ENCODE measurements at regions not wholly inside any gene's neighbourhood (a gene's known extent, or its start where the extent isn't known, plus 50 kb on each side); places are given as distances from the start of the nearest gene placed in this dataset.

DNA sequence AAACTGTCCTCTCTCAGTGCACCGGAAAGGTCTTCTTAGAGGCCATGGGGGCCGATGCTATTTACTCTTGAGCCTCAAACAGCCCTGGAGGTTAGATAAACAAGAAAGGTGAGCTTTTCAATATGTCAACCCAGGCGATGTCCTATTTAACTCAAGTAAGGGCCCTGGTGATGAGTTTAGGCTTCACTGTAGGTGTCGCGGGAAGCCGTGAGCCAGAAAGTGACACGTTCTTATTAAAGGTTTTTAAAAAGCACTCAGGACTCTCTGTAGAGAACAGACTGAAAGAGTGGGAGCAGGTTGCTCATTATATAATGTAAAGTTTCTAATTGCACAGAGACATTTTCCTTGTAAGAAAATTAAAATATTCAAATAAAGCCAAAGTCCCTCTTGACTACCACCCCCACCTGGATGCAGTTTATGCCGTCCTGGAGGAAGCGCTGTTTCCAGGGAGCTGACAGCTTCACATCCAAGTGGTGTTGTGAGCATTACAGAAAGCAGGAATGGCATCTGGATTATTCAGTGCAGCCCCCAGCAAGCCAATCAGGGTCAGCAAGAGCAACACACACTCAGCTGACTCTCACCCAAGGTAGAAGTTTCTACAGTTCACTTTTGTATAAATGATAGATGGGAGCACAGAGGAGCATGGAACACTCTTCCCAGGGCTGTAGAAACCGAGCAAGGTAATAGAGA, 280.3 kb downstream of the DRD1 start:
- FAIRE-seq = no peak

DNA sequence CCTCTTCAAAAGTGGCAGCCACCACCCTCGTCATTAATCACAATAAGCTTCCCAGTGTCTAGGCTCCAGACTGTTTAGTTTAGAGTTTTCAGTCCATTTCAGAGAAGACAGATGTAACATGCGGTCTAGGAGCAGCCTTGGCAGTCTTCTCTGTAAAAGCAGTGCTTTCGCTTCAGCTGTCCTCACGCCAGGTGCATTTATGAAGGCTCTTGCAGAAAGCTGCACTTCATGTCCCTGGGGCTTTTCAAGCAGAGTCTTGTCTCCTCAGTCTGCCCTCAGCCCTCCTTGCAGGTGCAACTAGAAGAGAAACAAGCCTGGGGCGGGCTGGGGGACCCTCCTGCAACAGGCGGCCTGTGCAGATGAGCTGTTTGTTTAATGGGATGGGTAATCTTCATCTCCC, 281.9 kb downstream of the DRD1 start:
- FAIRE-seq = no peak

DNA sequence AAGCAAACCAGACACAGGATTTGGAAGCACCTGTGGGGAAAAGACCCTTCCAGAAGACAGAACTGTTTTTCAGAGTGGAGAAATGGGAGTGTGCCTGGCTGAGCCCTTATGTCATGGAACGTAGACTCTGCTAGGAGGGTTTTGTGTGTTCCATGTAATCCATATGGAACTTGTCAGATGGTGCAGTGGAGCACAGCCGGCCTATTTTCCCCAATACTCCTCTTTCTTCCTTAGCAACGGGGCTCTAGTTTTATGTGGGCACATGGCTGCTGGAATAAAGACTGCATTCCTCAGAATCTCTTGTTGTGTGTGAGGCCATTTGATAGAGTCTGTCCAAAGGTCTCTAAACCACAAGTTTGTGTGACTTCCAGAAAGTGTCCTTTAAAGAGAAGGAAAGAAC, 284.0 kb downstream of the DRD1 start:
- FAIRE-seq = no peak

DNA sequence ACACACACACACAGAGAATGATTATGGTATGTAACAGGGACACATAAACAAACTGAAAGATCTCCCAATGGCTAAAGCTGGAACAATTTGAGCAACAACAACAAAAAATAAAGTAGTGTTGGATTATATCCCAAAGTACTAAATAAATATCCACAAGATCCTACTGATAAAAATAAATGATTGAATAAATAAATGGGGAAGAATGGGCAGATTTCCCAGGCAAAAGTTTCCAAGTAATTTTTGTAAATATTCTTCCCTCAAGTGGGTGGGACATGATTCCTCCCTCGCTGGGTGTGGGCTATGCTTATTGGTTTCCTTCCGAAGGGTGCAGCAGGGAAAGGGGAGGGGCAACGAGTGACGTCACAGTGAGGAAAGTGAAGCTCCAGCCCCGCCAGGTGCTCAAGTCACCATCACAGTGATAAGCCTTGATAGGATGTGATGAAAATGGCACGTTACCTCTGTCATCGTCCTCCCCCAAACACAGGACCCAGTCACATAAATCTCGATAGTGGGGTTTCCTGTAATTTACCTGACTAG, 295.3 kb downstream of the DRD1 start:
- FAIRE-seq = no peak

DNA sequence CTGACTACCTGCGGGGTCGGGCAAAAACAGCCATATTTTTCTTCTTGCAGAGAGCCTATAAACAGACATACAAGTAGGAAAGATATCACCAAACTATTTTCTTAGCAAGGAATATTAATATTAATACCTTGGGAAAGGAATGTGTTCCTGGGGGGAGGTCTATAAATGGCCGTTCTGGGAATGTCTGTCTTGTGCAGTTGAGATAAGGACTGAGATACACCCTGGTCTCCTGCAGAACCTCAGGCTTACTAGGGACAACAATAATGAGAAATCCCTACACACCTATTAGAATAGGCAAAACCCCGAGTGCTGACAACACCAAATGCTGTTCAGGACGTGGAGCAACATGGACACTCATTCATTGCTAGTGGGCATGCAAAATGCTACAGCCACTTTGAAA, 297.2 kb downstream of the DRD1 start:
- no peak for FAIRE-seq

DNA sequence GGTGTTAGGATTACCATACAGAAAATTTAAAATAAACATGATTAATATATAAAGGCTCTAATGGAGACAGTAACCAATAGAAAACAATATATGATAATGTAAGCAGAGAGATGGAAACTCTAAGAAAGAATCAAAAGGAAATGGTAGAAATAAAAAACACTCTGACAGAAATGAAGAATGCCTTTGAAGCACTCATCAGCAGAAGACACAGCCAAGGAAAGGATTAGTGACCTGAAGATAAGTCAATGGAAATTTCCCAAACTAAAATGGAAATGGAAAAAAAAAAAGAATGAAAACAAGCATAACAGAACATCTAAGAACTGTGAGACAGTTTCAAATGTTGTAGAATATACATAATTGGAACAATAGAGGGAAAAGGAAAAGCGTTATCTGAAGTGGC, 302.6 kb downstream of the DRD1 start:
- no peak for FAIRE-seq

DNA sequence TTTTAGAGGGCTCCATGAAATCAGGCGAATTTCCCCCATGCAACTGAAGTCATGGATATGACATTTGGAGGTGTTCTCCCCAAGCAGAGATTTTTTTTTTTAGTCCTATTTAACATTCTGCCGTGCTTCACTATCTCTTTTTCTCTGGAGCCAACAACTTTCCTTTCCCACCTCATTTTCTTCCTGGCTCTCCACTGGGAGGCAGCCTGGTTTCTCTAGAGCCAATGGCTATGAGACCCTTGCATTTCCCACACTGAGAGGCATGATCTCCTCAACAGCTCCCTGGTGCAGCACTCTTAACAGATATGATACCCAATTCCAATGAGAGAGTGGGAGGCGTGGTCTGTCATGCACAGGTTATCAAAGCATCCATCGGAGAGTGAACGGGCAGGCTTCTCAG, 310.8 kb downstream of the DRD1 start:
- no peak for FAIRE-seq

DNA sequence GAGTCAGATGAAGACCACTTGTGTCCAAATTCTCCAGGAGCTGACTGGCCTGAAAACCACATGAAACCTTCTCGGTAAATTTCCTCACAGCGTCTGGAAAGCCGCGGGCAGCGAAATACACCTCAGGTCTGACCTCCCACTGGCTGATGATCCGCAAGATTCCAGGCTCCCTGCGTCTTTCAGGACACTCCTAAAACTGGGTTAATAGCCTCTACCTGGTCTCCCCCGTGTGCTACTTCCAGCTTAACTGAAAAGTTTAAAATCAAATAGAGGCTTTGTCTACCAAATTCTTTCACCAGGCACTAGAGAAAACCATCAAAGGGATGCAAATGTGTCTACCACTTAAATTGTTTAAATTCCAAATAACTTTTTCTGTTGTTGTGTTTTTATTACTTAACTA, 312.6 kb downstream of the DRD1 start:
- no peak for FAIRE-seq

DNA sequence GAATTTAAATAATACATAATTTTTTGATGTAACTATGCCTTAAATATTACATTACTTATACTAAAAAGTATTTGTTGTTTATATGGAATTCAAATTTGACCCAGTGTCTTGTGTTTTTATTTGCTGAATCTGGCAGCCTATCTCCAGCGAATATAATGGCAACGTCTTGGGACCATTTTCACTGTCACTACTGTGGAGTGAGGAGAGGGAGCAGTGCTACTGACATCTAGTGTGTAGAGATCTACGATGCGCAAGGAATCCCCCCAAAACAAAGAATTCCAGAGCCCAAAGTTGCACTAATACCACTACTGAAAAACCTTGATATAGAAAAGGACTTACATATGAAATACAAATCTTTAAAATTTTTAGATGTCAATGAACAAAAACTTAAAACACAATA, 314.4 kb downstream of the DRD1 start:
- no peak for FAIRE-seq

DNA sequence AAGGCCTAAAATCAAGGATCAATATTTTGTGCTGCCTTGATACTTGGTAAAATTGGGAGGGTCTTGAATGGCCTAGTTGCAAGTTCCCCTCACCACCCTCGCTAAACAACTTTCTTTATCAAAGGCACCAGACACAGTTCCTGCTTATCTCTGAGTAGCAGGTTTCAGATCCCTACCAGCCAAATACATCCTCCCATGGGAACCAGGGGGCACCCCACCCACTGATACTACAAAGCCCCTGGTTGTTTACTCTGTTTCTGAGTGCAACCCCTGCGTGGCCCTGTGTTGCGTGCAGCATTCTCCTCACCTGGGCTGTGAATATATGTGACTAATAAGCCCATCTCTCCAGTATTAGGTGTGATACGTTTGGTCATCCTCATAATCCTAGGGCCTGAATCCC, 314.9 kb downstream of the DRD1 start:
- no peak for FAIRE-seq

DNA sequence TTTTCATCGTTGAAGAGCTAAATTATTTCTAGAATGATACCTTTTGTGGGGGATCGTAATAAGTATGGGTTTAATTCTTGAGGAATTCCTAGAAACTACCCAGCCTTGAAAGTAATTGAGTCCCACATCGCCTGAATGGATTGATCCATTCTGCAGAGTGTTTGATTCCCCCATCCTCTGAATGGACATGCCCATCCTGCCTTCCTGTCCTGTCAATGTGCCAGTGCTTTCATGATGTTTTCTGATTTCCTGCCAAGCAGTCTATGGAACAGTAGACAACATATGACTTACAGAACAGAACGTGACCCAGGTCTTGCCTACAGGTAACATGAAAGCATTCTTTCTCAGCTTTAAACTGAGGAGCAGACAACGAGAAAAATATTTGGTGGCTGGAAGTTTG, 319.2 kb downstream of the DRD1 start:
- no peak for FAIRE-seq

DNA sequence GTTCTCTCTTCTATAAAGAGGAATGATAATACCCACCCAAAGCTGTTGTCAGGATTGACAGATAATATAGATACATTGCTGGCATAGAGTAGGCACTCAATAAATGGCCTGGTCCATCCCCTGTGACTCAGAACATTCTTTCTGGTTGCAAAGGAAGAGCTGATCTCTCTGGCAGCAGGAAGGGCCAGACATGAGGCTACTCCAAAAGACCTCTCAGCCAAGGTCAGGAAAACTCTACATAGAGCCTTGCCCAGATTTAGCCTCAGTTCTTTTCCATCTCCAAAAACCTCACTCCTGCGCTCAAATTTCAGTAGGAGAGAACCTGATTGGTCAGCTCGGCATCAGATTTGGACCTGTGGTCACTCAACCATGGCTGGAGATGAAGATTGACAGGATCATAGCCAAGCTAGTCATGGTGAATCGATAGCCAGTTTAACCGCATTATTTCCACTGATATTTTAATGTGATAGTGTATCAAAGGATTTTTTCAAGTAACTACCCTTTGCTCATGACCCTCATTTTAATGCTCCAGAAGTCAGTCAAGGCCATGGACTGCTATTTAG, 319.6 kb downstream of the DRD1 start:
- no peak for FAIRE-seq

DNA sequence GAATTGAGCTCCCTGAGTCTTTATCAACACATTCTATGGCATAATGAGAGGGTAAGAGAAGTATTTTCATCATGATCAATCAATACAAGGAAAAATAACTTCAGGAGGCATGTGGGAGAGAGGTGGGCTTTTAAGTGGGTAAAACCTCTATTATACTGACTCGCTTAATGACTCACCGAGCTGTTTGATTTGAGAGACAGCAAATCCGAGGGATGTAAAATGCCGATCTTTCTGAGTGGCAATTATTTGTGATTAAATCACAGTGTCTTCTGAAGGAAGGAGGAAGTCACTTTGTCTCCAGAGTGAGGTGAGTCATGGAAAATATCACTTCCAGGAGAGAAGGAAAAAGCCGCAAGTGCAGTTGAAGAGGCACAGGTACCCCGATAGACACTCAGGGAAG, 320.4 kb downstream of the DRD1 start:
- no peak for FAIRE-seq

DNA sequence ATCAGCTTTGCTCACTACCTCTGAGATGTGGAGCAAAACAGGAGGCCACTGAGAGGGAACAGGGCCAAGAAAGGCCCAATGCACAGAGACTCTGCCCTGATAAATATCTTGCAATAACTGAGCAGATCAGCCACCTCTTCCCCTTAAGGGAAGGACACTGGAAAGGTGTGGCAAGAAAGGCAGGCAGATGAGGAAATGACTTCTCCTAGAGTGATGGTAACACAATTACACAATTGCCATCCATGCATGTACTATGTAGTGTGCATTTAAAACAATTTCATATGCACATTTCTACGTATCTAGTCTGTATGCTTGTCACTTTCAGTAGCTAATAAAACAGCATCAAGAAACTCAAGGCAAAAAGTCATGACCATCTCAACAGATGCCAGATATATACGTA, 322.5 kb downstream of the DRD1 start:
- no peak for FAIRE-seq

DNA sequence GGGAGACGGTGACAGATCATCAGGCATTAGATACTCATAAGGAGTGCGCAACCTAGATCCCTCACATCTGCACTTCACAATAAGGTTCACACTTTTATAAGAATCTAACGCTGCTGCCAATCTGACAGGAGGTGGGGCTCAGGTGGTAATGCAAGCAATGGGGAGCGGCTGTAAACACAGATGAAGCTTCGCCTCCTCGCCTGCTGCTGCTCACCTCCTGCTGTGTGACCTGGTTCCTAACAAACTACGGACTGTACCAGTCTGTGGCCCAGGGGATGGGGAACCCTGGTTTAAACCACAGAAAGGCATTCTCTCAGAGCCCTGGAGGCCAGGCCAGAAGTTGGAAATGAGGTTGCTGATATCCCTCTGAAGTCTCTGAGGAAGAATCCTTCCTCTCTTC, 323.6 kb downstream of the DRD1 start:
- FAIRE-seq = no peak

DNA sequence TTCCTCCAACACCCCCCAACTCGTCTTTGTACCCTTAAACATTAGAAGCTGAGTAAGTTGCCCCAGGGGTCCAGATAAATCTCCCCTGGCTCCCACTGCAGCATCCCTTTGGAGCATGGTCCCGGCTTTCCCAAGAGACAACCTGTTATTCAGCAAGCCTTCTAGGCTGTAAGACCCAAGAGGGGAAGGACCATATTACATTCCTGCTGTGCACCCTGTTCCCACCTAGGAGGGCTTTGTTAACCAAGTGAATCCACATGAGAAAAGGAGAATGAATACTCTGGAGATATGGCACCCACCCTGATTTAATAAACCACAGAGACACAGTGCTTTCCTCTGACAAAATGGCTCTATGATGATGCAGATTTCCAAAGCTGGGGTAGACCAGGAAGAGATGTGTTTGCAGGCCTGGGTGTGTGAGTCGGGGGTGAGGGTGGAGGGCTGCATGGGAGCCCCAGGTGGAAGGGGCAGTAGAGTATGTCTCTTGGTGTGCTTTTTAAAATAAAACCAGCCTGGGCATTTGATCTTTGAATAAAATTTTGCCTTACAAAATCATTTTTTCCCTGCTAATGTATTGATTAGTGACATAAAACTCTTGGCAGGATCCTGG, 325.2 kb downstream of the DRD1 start:
- FAIRE-seq = no peak

DNA sequence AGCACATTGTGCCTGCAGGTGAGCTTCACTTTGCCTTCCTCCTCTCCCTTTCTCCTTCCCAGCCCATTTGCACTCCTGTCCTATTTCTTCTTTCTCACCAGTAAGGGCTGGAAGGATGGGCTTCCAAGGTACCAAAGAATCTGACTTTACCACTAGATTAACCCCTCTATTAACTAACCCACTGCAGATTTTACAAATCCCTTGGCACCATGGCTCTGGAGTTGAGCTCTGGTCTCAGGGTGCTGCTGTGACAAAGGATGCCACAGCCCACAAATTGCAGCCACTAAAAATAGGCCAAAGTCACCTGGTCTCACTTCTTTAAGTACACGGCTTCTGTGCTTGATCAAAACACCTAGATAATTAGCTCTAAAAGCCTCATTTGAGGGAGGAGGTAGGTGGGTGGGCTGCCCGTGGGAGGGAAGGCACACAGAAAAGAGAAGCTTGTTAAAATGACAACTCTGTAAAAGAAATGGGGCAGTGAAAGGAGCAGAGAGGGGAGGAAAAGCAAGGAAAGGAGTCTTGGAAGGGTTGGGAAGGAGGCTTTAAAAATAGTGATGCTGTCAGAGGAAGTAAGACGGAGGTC, 327.4 kb downstream of the DRD1 start:
- no peak for FAIRE-seq

DNA sequence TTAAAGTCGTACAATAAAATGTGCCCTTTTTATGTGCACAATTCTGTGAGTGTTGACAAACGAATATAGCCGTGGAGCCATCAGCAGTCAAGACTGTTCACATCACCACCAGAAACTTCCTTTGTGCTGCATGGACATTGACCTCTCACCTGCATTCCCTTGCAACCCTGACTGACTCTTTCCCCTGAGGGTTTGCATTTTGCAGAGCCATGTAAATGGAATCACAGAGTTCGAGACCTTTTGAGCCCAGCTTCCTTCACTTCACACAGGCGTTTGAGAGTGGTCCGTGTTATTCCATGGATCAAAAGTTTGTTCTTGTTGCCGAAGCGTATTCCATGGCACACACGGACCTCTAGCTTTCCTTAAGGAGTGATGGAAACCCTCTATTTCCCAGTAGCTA, 328.2 kb downstream of the DRD1 start:
- no peak for FAIRE-seq

DNA sequence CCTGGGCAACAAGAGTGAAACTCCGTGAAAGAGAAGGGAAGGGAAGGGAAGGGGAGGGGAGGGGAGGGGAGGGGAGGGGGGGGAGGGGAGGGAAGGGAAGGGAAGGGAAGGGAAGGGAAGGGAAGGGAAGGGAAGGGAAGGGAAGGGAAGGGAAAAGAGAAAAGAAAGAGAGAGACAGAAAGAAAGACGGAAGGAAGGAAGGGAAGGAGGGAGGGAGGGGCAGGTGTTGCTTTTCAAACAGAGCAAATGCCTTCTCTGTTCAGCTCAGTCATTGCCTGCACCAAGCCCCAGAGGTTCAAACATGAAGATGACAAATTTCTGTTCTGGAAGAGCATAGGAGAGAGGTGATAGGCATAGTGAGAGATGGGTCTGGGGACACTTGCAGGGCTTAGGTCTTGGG, 330.0 kb downstream of the DRD1 start:
- no peak for FAIRE-seq

DNA sequence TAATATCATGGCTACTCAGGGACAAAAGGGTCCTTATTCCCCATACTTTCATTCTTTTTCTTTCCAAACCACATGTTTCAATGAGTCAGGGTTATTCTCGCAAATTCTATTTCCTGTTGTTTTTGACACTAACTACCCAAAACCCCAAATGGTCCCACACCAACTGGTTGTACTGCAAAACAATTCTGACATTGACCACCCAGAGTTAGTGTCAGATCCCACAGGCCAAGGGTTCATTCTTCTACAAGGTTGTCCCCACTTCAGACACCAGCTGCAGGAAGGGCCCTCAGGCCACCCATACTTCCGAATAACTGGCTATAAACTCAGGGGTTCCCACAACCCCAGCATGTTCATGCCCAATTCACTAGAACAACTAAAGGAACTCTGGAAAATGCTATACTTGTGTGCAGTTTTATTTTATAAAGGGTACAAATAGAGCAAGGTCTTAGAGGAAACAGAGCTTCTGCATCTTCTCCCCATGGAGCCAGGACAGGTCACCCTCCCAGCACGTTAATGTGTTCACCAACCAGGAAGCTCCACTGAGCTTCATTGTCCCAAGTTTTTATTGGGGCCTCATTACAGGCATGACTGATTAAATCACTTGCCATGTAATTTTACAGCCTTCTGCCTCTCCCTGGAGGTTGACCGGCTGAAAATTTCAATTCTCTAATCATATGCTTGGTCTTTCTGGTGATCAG, 334.8 kb downstream of the DRD1 start:
- FAIRE-seq = no peak

DNA sequence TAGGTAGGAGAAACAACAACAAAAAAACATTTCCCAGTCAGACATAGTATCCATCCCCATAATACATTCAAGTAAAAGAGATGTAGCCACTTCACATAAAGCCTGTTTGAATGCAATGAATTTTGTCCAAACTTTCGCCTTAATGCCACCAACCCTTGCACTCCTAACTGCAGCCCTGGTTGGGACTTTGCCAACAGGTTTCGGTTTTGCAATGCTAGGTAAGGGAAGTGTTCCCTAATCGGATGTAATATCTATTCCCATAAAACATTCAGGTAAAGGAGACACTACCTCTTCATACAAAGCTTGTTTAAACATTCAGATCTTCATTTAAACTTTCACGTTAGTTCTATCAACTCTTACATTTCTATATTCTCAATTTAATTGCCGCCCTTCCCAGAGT, 336.1 kb downstream of the DRD1 start:
- FAIRE-seq = no peak

DNA sequence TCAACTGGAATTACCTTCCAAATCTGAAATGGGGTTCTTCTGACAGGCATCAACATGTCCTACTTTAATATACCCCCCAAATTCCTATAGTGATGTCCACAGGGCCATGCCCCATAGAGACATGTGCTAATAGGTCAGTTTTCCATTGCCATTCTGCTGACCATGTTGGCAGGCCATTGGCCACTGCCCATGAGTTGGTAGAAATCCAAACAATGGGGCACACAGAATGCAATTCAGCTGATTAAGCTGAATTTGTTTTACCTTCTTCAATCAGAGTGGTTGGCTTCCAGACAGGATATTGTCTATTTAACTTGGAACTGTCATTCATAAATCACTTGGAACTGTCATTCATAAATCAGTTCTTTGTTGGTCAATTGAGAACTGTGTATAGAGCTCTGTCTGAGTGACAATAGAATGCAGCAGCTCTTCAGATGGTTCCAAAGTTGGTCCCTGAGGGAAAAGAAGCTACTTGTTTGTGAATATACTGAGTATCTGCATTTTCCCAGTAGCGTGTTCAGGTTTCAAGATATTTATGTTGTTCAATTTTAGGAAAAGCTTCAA, 336.9 kb downstream of the DRD1 start:
- FAIRE-seq = no peak

DNA sequence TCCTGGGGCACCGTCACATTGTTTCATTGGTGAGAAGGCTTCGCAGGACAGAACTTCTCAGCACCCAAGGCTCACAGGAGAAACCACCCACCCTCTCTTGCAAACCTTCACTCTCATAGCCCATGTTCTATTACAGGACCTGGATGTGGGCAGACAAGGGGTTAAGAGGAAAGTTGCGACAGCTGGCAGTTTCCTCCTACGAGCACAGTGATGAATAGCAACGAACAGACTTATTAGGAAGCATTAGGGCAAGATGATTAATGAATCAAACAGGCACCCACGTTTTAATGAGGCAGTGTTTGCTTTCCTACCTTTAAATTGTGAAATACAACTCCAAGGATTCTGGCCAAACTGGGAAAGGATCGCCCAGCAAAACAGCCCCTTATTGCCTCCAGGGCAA, 339.3 kb downstream of the DRD1 start:
- no peak for FAIRE-seq

Measured in endometrium (tissue), 2 donors.